ENCODE measurements at regions not wholly inside any gene's neighbourhood (a gene's known extent, or its start where the extent isn't known, plus 50 kb on each side); places are given as distances from the start of the nearest gene placed in this dataset.

DNA sequence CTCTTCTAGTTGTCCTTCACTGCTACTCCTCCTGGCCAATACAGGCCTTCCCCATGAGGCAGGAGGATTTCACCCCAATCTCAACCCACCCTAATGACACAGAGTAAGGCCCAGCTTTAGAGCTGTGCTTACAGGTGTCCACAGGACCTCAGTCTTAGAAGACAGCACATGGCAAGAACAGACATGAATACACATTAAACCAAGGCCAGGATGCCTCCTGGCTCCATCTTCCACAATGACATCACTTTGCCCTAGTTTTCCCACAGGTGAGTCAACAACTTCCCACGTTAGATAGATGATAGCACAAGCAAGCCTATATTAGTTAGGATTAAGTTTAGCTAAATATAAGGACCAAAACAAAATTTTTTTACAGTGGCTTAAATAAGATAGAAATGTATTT, 63.8 kb upstream of the NOCT start:
- TF ChIP-seq POLR2A (IDR thresholded peaks at IDR 0.05; ENCODE audit: low read length) (no peak), GATA1 (IDR thresholded peaks at IDR 0.05; ENCODE audit: low read depth, low read length) (no peak)
